ENCODE measurements at regions not wholly inside any gene's neighbourhood (a gene's known extent, or its start where the extent isn't known, plus 50 kb on each side); places are given as distances from the start of the nearest gene placed in this dataset.

- Histone ChIP-seq H3K27ac (ENCODE audit: extremely low read depth, low read depth, low read length) (no peak overlapping the region), H3K4me1 (ENCODE audit: control insufficient read depth, insufficient read depth, low read length) (no peaks in the 10 kb centered on the region), H3K36me3 (ENCODE audit: control insufficient read depth in 2 of 2, insufficient read depth in 1 of 2, low read length in 2 of 2) (no peaks in the 10 kb centered on the region), H3K9me3 (ENCODE audit: control insufficient read depth, insufficient read depth, low read depth, low read length) (no peaks in the 10 kb centered on the region), H3K4me3 (ENCODE audit: low read depth, low read length) (no peak overlapping the region)
- CTCF ChIA-PET = no interaction called here
- TF ChIP-seq ZNF843 (tag by site-specific recombination; IDR thresholded peaks at IDR 0.05) = no peak
- no peak for TF ChIP-seq ZNF624 (tag by site-specific recombination; IDR thresholded peaks at IDR 0.05)
- TF ChIP-seq TCF7L2 (IDR thresholded peaks at IDR 0.05; ENCODE audit: borderline replicate concordance, low read depth, low read length) = no peak
- TF ChIP-seq ZNF747 (tag by site-specific recombination; IDR thresholded peaks at IDR 0.05) = no peak
- TF ChIP-seq ZBTB44 (tag by site-specific recombination; IDR thresholded peaks at IDR 0.05) = no peak
- TF ChIP-seq ZNF311 (tag by site-specific recombination; IDR thresholded peaks at IDR 0.05; ENCODE audit: borderline replicate concordance) = no peak
- no peak for TF ChIP-seq GLI4 (tag by site-specific recombination; IDR thresholded peaks at IDR 0.05)
- POLR2A ChIA-PET = no interaction called here
Observed at GRCh38 chr2:147519178-147519577, 325.7 kb upstream of the ACVR2A start.

GRCh38 chr2:147515213-147515612, 329.6 kb upstream of the ACVR2A start:
- Histone ChIP-seq H3K4me1 (ENCODE audit: control insufficient read depth, insufficient read depth, low read length) (0 out of 2 replicates have a peak, but pooled peaks cover 9% of the 10 kb centered on the region), H3K9me3 (ENCODE audit: control insufficient read depth, insufficient read depth, low read depth, low read length) (no peaks in the 10 kb centered on the region), H3K27ac (ENCODE audit: extremely low read depth, low read depth, low read length) (no peak overlapping the region), H3K4me3 (ENCODE audit: low read depth, low read length) (no peak overlapping the region), H3K36me3 (ENCODE audit: control insufficient read depth in 2 of 2, insufficient read depth in 1 of 2, low read length in 2 of 2) (no peaks in the 10 kb centered on the region)
- ChIA-PET POLR2A (no interaction called here), CTCF (no interaction called here)
- no peak for TF ChIP-seq ZNF23 (tag by site-specific recombination; IDR thresholded peaks at IDR 0.05; ENCODE audit: borderline replicate concordance)
- no peak for TF ChIP-seq ZFP69B (tag by site-specific recombination; IDR thresholded peaks at IDR 0.05)
- TF ChIP-seq ZBTB21 (tag by site-specific recombination; IDR thresholded peaks at IDR 0.05) = no peak
- TF ChIP-seq KLF17 (tag by site-specific recombination; IDR thresholded peaks at IDR 0.05) = no peak
- TF ChIP-seq ZBTB7A (tag by site-specific recombination; IDR thresholded peaks at IDR 0.05; ENCODE audit: low read depth) = no peak
- TF ChIP-seq ZNF777 (tag by site-specific recombination; IDR thresholded peaks at IDR 0.05; ENCODE audit: borderline replicate concordance) = no peak
- TF ChIP-seq ZNF266 (tag by site-specific recombination; IDR thresholded peaks at IDR 0.05; ENCODE audit: low read depth) = no peak
- TF ChIP-seq ZNF704 (tag by site-specific recombination; IDR thresholded peaks at IDR 0.05) = no peak
- TF ChIP-seq ZFHX2 (tag by site-specific recombination; conservative IDR thresholded peaks at IDR 0.05) = no peak
- no peak for TF ChIP-seq ZNF274 (IDR thresholded peaks at IDR 0.05; ENCODE audit: low read length)
- no peak for TF ChIP-seq ZNF274 (tag by site-specific recombination; IDR thresholded peaks at IDR 0.05; ENCODE audit: borderline replicate concordance)
- no peak for TF ChIP-seq ZNF155 (tag by site-specific recombination; IDR thresholded peaks at IDR 0.05)

- Histone ChIP-seq H3K4me3 (ENCODE audit: low read depth, low read length) (no peak overlapping the region), H3K4me1 (ENCODE audit: control insufficient read depth, insufficient read depth, low read length) (0 out of 2 replicates have a peak, but pooled peaks cover 9% of the 10 kb centered on the region), H3K36me3 (ENCODE audit: control insufficient read depth in 2 of 2, insufficient read depth in 1 of 2, low read length in 2 of 2) (no peaks in the 10 kb centered on the region), H3K27ac (ENCODE audit: extremely low read depth, low read depth, low read length) (no peak overlapping the region), H3K9me3 (ENCODE audit: control insufficient read depth, insufficient read depth, low read depth, low read length) (no peaks in the 10 kb centered on the region)
- no peak for TF ChIP-seq ZNF112 (tag by site-specific recombination; IDR thresholded peaks at IDR 0.05)
- TF ChIP-seq ZNF549 (tag by site-specific recombination; IDR thresholded peaks at IDR 0.05) = no peak
- TF ChIP-seq SP2 (tag by site-specific recombination; IDR thresholded peaks at IDR 0.05) = no peak
- no peak for TF ChIP-seq IKZF3 (tag by site-specific recombination; IDR thresholded peaks at IDR 0.05)
- TF ChIP-seq ZNF677 (tag by site-specific recombination; IDR thresholded peaks at IDR 0.05) = no peak
- TF ChIP-seq ZNF248 (tag by site-specific recombination; IDR thresholded peaks at IDR 0.05) = no peak
- TF ChIP-seq MEIS1 (CRISPR knock-in tag; IDR thresholded peaks at IDR 0.05; ENCODE audit: borderline replicate concordance) = no peak
- no peak for TF ChIP-seq HOXD13 (CRISPR knock-in tag; IDR thresholded peaks at IDR 0.05; ENCODE audit: borderline replicate concordance)
- no peak for TF ChIP-seq ZNF155 (tag by site-specific recombination; IDR thresholded peaks at IDR 0.05)
- TF ChIP-seq ZNF654 (tag by site-specific recombination; IDR thresholded peaks at IDR 0.05; ENCODE audit: low read depth) = no peak
- no peak for TF ChIP-seq ZIC2 (tag by site-specific recombination; IDR thresholded peaks at IDR 0.05)
- ChIA-PET CTCF (no interaction called here), POLR2A (no interaction called here)
Observed at GRCh38 chr2:147512206-147512605, 332.6 kb upstream of the ACVR2A start.

Measured in HEK293 (cell line).